GM19452 (cell line): ENCODE measurements at regions not wholly inside any gene's neighbourhood (a gene's known extent, or its start where the extent isn't known, plus 50 kb on each side); places are given as distances from the start of the nearest gene placed in this dataset.
"Not testable (repeated sequence)": the region's sequence is repeated elsewhere in the genome, so short reads cannot be mapped to it uniquely, and the experiment has no call there.

Experiments used
- ATAC-seq: cut with Tn5 transposase; IDR thresholded peaks from one replicate; pipeline ENCODE4 v1.9.1; 2021; ENCODE audit not compliant: unreplicated experiment

- no peak for ATAC-seq
Measured at GRCh38 chr9:82880336-82881050, 182.4 kb downstream of the RASEF start.

- ATAC-seq: no peak
Measured at GRCh38 chr9:82882138-82882537, 180.8 kb downstream of the RASEF start.

DNA sequence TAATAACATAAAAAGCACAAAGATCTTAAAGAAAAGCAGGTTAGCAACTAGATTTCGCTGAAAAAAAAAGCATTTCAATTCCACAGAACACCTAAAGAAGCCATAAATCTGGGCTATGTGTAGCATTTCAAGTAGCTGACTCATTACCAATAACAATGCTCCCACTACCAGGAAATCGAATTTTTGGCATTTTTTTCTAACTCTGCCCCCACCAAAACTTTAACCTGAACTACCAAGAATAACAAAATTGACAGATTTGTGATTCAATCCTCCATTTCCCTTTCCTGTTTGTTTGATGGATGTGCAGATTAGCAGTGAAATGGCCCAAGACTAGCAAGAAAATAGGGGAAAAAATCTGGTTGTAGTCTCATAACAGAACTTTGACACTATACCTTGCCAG lies 180.2 kb downstream of the RASEF start:
- no peak for ATAC-seq

- ATAC-seq: no peak
Measured at GRCh38 chr9:82883436-82883835, 179.5 kb downstream of the RASEF start.

DNA sequence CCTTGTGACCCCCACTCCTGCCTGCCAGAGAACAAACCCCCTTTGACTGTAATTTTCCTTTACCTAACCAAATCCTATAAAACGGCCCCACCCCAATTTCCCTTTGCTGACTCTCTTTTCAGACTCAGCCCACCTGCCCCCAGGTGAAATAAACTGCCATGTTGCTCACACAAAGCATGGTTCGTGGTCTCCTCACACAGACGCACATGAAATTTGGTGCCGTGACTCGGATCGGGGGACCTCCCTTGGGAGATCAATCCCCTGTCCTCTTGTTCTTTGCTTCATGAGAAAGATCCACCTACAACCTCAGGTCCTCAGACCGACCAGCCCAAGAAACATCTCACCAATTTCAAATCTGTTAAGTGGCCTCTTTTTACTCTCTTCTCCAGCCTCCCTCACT lies 179.0 kb downstream of the RASEF start:
- ATAC-seq: not testable (repeated sequence)

DNA sequence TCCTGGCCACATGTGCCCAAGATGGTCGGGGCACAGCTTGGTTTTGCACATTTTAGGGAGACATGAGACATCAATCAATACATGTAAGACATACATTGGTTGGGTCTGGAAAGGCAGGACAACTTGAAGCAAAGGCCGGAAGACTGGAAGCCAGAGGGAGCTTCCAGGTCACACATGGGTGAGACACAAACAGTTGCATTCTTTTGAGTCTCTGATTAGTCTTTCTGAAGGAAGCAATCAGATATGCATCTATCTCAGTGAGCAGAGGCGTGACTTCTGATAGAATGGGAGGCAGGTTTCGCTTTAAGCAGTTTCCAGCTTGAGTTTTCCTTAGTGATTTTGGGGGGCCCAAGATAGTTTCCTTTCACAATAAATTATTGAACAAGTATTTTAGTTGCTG lies 172.5 kb downstream of the RASEF start:
- no peak for ATAC-seq

GRCh38 chr9:82890865-82891264 lies 172.1 kb downstream of the RASEF start:
- no peak for ATAC-seq

- ATAC-seq: no peak
Measured at GRCh38 chr9:82891321-82891720, 171.6 kb downstream of the RASEF start.

DNA sequence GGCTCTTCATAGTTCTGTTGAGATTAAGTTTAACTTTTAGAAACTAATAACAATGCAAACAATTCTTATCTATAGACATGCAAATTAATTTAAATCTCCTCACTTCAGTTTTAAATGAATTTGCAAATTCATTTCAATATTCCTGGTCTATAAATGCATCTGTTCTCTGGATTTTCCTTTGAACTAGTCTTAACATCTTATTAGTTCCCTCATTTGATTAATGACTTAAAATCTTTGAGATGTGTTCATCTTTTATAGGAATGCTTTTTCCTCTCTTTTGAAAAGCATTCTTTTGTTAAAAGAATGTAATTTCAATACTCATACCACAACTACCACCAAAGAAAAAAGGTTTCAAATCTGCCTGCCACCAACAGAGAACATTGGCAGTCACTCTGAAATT lies 169.4 kb downstream of the RASEF start:
- no peak for ATAC-seq

- ATAC-seq: no peak
Measured at GRCh38 chr9:82894548-82894947, 168.4 kb downstream of the RASEF start.

GRCh38 chr9:82894961-82895821 lies 167.8 kb downstream of the RASEF start:
- ATAC-seq: no peak

GRCh38 chr9:82895822-82896110 lies 167.2 kb downstream of the RASEF start:
- no peak for ATAC-seq

- ATAC-seq: no peak
Measured at GRCh38 chr9:82903503-82903902, 159.4 kb downstream of the RASEF start.

GRCh38 chr9:82911996-82912395 lies 150.9 kb downstream of the RASEF start:
- no peak for ATAC-seq

GRCh38 chr9:82912645-82913044 lies 150.3 kb downstream of the RASEF start:
- no peak for ATAC-seq

GRCh38 chr9:82916238-82916637 lies 146.7 kb downstream of the RASEF start:
- not testable (repeated sequence) for ATAC-seq

GRCh38 chr9:82920154-82920553 lies 142.8 kb downstream of the RASEF start:
- ATAC-seq: no peak

GRCh38 chr9:82922686-82923085 lies 140.3 kb downstream of the RASEF start:
- no peak for ATAC-seq

DNA sequence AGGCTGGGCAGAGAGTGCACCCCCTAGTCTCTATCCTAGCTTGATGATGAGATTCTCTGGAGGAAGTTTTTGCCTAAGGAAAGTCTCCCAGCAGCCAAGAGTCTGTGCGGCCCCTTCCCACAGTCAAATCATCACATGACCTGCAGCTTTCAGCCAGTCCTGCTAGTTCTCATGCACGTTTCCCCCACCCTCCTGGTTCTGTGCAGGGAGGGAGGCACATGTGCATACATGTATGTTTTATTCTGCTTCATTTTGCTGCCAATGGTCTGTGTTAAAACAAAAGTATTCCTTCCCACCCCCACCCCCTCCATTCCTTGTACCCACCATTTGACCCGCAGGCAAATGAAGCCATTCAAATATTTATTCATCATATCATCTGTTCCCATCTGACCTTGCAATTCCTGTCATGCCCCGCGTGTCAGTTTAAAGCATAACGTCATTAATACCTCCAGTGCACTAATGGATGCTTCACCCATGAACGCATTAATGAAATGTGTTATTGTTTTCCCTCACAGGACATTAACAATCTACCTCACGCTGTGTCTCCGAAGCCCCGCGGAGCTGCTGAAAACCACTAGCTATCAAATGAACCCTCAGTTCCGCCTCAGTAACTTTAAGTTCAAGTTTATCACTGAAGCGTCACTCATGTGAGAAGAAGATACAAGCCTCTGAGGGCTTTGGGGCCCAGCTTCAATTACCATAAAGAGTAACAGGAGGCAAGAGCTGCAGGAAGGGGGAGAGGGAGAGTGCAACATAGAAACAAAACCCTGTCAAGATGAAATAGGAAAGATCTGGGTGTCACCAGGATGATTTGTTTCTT lies 139.6 kb downstream of the RASEF start:
- ATAC-seq: no peak

- ATAC-seq: no peak
Measured at GRCh38 chr9:82923912-82924605, 138.9 kb downstream of the RASEF start.
